ENCODE measurements at regions not wholly inside any gene's neighbourhood (a gene's known extent, or its start where the extent isn't known, plus 50 kb on each side); places are given as distances from the start of the nearest gene placed in this dataset.
A peak's percentile ranks its signal among the peaks of the same experiment; 100 is the strongest.

GRCh38 chr1:93784538-93784937 is 94.5 kb downstream of the DNTTIP2 start:
- no peak for TF ChIP-seq CTCF (IDR thresholded peaks at IDR 0.05)
- Histone ChIP-seq H3K4me1 (no peaks in the 10 kb centered on the region), H3K4me3 (no peak overlapping the region), H3K9me3 (peaks cover 6% of the 10 kb centered on the region), H3K36me3 (ENCODE audit: insufficient read depth in 1 of 2, low read depth in 1 of 2) (no peaks in the 10 kb centered on the region), H3K27me3 (ENCODE audit: insufficient read depth in 3 of 3, low read length in 2 of 3) (no peaks in the 10 kb centered on the region), H3K27ac (no peak overlapping the region)
- intact Hi-C loops (cut with DNase I) = no loop called here
- DNase-seq = no peak
- no peak for ATAC-seq
- WGBS, 3 donors = 92 to 94% (median 92%) methylated on average over 3 of the region's 3 CpGs

GRCh38 chr1:93783876-93784275 is 95.1 kb downstream of the DNTTIP2 start:
- 94 to 100% (median 98%) methylated on average over 2 of the region's 2 CpGs for WGBS, 3 donors
- Histone ChIP-seq H3K27ac (no peak overlapping the region), H3K9me3 (peaks cover under 1% of the 10 kb centered on the region), H3K36me3 (ENCODE audit: insufficient read depth in 1 of 2, low read depth in 1 of 2) (no peaks in the 10 kb centered on the region), H3K4me1 (no peaks in the 10 kb centered on the region), H3K4me3 (no peak overlapping the region), H3K27me3 (ENCODE audit: insufficient read depth in 3 of 3, low read length in 2 of 3) (no peaks in the 10 kb centered on the region)
- no peak for DNase-seq
- TF ChIP-seq CTCF (IDR thresholded peaks at IDR 0.05) = no peak
- ATAC-seq = no peak
- intact Hi-C loops (cut with DNase I) = no loop called here

GRCh38 chr1:93779540-93780165 is 98.0 kb upstream of the BCAR3 start:
- no peaks in the 10 kb centered on the region for H3K36me3 ChIP-seq (ENCODE audit: insufficient read depth in 1 of 2, low read depth in 1 of 2)
- H3K4me1 ChIP-seq = peaks cover 5% of the 10 kb centered on the region
- H3K9me3 ChIP-seq = no peaks in the 10 kb centered on the region
- no peaks in the 10 kb centered on the region for H3K27me3 ChIP-seq (ENCODE audit: insufficient read depth in 3 of 3, low read length in 2 of 3)
- DNase-seq (no peak), ATAC-seq (peak; percentile 21 to 90 (median 62))
- H3K4me3 ChIP-seq = no peak overlapping the region
- WGBS, 3 donors = 64 to 77% (median 75%) methylated on average over 4 of the region's 4 CpGs
- H3K27ac ChIP-seq = no peak overlapping the region
- intact Hi-C loops (cut with DNase I) = no loop called here
- TF ChIP-seq CTCF (IDR thresholded peaks at IDR 0.05) = no peak

- no peak for ATAC-seq
- WGBS, 3 donors = 94 to 99% (median 98%) methylated on average over 2 of the region's 2 CpGs
- H3K4me1 ChIP-seq = peaks cover 7% of the 10 kb centered on the region
- H3K4me3 ChIP-seq = no peak overlapping the region
- TF ChIP-seq CTCF (IDR thresholded peaks at IDR 0.05) = no peak
- H3K36me3 ChIP-seq (ENCODE audit: insufficient read depth in 1 of 2, low read depth in 1 of 2) = no peaks in the 10 kb centered on the region
- H3K9me3 ChIP-seq = no peaks in the 10 kb centered on the region
- intact Hi-C loops (cut with DNase I) = no loop called here
- H3K27ac ChIP-seq = no peak overlapping the region
- H3K27me3 ChIP-seq (ENCODE audit: insufficient read depth in 3 of 3, low read length in 2 of 3) = no peaks in the 10 kb centered on the region
- DNase-seq = no peak
Measured at GRCh38 chr1:93778457-93778856, 96.8 kb upstream of the BCAR3 start.

- WGBS, 3 donors = 82 to 90% (median 87%) methylated on average over 2 of the region's 2 CpGs
- DNase-seq (no peak), ATAC-seq (no peak)
- TF ChIP-seq CTCF (IDR thresholded peaks at IDR 0.05) = no peak
- Histone ChIP-seq H3K9me3 (no peaks in the 10 kb centered on the region), H3K27me3 (ENCODE audit: insufficient read depth in 3 of 3, low read length in 2 of 3) (no peaks in the 10 kb centered on the region), H3K36me3 (ENCODE audit: insufficient read depth in 1 of 2, low read depth in 1 of 2) (no peaks in the 10 kb centered on the region), H3K4me1 (peaks cover 10% of the 10 kb centered on the region), H3K27ac (no peak overlapping the region), H3K4me3 (no peak overlapping the region)
- intact Hi-C loops (cut with DNase I) = no loop called here
Measured at GRCh38 chr1:93777255-93777654, 95.6 kb upstream of the BCAR3 start.
